HepG2 (cell line): ENCODE measurements at regions not wholly inside any gene's neighbourhood (a gene's known extent, or its start where the extent isn't known, plus 50 kb on each side); places are given as distances from the start of the nearest gene placed in this dataset.

Experiments used
- ARID2 ChIP-seq: sonication (generic); formaldehyde crosslinking; IDR thresholded peaks from 2 replicates; pipeline ENCODE4 v1.8.1; 2022; ENCODE audit warnings: mild to moderate bottlenecking, missing genetic modification reagents, borderline replicate concordance
- BCL6 ChIP-seq: IDR thresholded peaks from 2 replicates; pipeline ENCODE4 v1.6.1; 2016; ENCODE audit warnings: missing genetic modification reagents, missing compliant biosample characterization
- GATA4 ChIP-seq: sonication (generic); IDR thresholded peaks from 2 replicates; pipeline ENCODE4 v1.6.1; 2016; ENCODE audit warnings: antibody characterized with exemption, low read depth, borderline replicate concordance
- HOXD1 ChIP-seq: sonication (generic); formaldehyde crosslinking; IDR thresholded peaks from 2 replicates; pipeline ENCODE4 v1.5.0; 2020; ENCODE audit warnings: missing genetic modification reagents
- SCMH1 ChIP-seq: sonication (generic); formaldehyde crosslinking; IDR thresholded peaks from 2 replicates; pipeline ENCODE4 v1.9.0; 2021; ENCODE audit warnings: missing genetic modification reagents, mild to moderate bottlenecking, borderline replicate concordance
- SNAPC2 ChIP-seq: sonication (generic); formaldehyde crosslinking; IDR thresholded peaks from 2 replicates; pipeline ENCODE4 v1.8.1; 2022; ENCODE audit warnings: mild to moderate bottlenecking, missing genetic modification reagents
- TCF7 ChIP-seq: sonication (generic); IDR thresholded peaks from 2 replicates; pipeline ENCODE4 v1.6.1; 2016; ENCODE audit warnings: antibody characterized with exemption, low read depth
- TCF7L2 ChIP-seq: IDR thresholded peaks from 2 replicates; pipeline ENCODE4 v1.6.1; 2011; ENCODE audit warnings: mild to moderate bottlenecking, low read depth, low read length, moderate library complexity
- TOPORS ChIP-seq: sonication (generic); formaldehyde crosslinking; IDR thresholded peaks from 2 replicates; pipeline ENCODE4 v1.8.0; 2023; ENCODE audit warnings: mild to moderate bottlenecking, missing genetic modification reagents
- ZNF232 ChIP-seq: sonication (generic); formaldehyde crosslinking; IDR thresholded peaks from 2 replicates; pipeline ENCODE4 v1.4.0; 2020; ENCODE audit warnings: missing genetic modification reagents, borderline replicate concordance
- ZNF44 ChIP-seq: sonication (generic); formaldehyde crosslinking; IDR thresholded peaks from 2 replicates; pipeline ENCODE4 v1.5.1; 2020; ENCODE audit warnings: mild to moderate bottlenecking, missing genetic modification reagents
- ZNF441 ChIP-seq: sonication (generic); formaldehyde crosslinking; IDR thresholded peaks from 2 replicates; pipeline ENCODE4 v1.7.0; 2021; ENCODE audit warnings: missing genetic modification reagents, borderline replicate concordance
- ZSCAN21 ChIP-seq: sonication (generic); formaldehyde crosslinking; IDR thresholded peaks from 2 replicates; pipeline ENCODE4 v1.8.0; 2022; ENCODE audit warnings: mild to moderate bottlenecking, missing genetic modification reagents, moderate library complexity, borderline replicate concordance
- TF ChIP-seq, protein P1 (sequence below): sonication (generic); formaldehyde crosslinking; conservative IDR thresholded peaks from 2 replicates; pipeline ENCODE4 v1.4.0; 2020; ENCODE audit warnings: missing genetic modification reagents
- TF ChIP-seq, protein P2 (sequence below): sonication (generic); formaldehyde crosslinking; IDR thresholded peaks from 2 replicates; pipeline ENCODE4 v1.8.0; 2022; ENCODE audit warnings: mild to moderate bottlenecking, missing genetic modification reagents, borderline replicate concordance
- TF ChIP-seq, protein P3 (sequence below): sonication (generic); formaldehyde crosslinking; IDR thresholded peaks from 2 replicates; pipeline ENCODE4 v1.4.0; 2020; ENCODE audit warnings: missing genetic modification reagents
- TF ChIP-seq, protein P4 (sequence below), 2 experiments: sonication (generic) in 1 of 2; formaldehyde crosslinking in 1 of 2; IDR thresholded peaks; 2 replicates each; pipeline versions ENCODE4 v1.6.1 to v1.9.0; 2014 to 2022; ENCODE audit warnings: antibody characterized with exemption in 1 of 2, borderline replicate concordance in 1 of 2, inconsistent platforms in 1 of 2, low read depth in 1 of 2, missing genetic modification reagents in 1 of 2

DNA sequence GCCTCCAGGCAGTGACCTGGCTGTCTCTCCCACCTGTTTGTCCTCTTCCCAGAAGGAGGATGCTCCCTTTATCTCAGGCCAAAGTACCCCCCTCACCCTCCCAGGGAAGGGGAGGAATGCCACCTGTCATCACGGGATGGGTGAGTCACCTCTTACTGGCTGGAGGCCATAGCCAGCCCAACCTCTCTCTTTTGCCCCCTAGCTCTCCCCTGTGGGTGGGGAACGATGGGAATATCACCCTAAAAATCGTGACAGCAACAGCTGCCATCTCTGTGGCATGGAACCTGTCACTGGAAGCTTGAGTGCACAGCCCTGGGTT lies 137.5 kb upstream of the PTPN1 start (continued):
- TF ChIP-seq, protein P1, sequence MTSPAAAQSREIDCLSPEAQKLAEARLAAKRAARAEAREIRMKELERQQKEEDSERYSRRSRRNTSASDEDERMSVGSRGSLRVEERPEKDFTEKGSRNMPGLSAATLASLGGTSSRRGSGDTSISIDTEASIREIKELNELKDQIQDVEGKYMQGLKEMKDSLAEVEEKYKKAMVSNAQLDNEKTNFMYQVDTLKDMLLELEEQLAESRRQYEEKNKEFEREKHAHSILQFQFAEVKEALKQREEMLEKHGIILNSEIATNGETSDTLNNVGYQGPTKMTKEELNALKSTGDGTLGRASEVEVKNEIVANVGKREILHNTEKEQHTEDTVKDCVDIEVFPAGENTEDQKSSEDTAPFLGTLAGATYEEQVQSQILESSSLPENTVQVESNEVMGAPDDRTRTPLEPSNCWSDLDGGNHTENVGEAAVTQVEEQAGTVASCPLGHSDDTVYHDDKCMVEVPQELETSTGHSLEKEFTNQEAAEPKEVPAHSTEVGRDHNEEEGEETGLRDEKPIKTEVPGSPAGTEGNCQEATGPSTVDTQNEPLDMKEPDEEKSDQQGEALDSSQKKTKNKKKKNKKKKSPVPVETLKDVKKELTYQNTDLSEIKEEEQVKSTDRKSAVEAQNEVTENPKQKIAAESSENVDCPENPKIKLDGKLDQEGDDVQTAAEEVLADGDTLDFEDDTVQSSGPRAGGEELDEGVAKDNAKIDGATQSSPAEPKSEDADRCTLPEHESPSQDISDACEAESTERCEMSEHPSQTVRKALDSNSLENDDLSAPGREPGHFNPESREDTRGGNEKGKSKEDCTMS, result no peak
- TF ChIP-seq TOPORS (no peak), TCF7 (no peak), TCF7L2 (no peak), ZNF44 (CRISPR knock-in tag) (no peak), SNAPC2 (no peak), ZNF232 (no peak), BCL6 (CRISPR knock-in tag) (0 out of 2 replicates have a peak, but pooled peaks have one; percentile 22), ZSCAN21 (no peak), HOXD1 (no peak), GATA4 (no peak), ARID2 (CRISPR knock-in tag) (no peak), SCMH1 (CRISPR knock-in tag) (no peak), ZNF441 (CRISPR knock-in tag) (no peak)
- TF ChIP-seq, protein P2, sequence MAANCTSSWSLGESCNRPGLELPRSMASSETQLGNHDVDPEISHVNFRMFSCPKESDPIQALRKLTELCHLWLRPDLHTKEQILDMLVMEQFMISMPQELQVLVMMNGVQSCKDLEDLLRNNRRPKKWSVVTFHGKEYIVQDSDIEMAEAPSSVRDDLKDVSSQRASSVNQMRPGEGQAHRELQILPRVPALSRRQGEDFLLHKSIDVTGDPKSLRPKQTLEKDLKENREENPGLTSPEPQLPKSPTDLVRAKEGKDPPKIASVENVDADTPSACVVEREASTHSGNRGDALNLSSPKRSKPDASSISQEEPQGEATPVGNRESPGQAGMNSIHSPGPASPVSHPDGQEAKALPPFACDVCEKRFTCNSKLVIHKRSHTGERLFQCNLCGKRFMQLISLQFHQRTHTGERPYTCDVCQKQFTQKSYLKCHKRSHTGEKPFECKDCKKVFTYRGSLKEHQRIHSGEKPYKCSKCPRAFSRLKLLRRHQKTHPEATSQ (CRISPR knock-in tag), result no peak
- TF ChIP-seq, protein P3, sequence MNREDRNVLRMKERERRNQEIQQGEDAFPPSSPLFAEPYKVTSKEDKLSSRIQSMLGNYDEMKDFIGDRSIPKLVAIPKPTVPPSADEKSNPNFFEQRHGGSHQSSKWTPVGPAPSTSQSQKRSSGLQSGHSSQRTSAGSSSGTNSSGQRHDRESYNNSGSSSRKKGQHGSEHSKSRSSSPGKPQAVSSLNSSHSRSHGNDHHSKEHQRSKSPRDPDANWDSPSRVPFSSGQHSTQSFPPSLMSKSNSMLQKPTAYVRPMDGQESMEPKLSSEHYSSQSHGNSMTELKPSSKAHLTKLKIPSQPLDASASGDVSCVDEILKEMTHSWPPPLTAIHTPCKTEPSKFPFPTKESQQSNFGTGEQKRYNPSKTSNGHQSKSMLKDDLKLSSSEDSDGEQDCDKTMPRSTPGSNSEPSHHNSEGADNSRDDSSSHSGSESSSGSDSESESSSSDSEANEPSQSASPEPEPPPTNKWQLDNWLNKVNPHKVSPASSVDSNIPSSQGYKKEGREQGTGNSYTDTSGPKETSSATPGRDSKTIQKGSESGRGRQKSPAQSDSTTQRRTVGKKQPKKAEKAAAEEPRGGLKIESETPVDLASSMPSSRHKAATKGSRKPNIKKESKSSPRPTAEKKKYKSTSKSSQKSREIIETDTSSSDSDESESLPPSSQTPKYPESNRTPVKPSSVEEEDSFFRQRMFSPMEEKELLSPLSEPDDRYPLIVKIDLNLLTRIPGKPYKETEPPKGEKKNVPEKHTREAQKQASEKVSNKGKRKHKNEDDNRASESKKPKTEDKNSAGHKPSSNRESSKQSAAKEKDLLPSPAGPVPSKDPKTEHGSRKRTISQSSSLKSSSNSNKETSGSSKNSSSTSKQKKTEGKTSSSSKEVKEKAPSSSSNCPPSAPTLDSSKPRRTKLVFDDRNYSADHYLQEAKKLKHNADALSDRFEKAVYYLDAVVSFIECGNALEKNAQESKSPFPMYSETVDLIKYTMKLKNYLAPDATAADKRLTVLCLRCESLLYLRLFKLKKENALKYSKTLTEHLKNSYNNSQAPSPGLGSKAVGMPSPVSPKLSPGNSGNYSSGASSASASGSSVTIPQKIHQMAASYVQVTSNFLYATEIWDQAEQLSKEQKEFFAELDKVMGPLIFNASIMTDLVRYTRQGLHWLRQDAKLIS (CRISPR knock-in tag), result no peak
- TF ChIP-seq, protein P4, sequence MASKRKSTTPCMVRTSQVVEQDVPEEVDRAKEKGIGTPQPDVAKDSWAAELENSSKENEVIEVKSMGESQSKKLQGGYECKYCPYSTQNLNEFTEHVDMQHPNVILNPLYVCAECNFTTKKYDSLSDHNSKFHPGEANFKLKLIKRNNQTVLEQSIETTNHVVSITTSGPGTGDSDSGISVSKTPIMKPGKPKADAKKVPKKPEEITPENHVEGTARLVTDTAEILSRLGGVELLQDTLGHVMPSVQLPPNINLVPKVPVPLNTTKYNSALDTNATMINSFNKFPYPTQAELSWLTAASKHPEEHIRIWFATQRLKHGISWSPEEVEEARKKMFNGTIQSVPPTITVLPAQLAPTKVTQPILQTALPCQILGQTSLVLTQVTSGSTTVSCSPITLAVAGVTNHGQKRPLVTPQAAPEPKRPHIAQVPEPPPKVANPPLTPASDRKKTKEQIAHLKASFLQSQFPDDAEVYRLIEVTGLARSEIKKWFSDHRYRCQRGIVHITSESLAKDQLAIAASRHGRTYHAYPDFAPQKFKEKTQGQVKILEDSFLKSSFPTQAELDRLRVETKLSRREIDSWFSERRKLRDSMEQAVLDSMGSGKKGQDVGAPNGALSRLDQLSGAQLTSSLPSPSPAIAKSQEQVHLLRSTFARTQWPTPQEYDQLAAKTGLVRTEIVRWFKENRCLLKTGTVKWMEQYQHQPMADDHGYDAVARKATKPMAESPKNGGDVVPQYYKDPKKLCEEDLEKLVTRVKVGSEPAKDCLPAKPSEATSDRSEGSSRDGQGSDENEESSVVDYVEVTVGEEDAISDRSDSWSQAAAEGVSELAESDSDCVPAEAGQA (IDR thresholded peaks at IDR 0.05; ENCODE audit: low read depth), result no peak
- TF ChIP-seq, protein P4 (CRISPR knock-in tag; IDR thresholded peaks at IDR 0.05; ENCODE audit: borderline replicate concordance), result no peak
